HG02970 (cell line): ENCODE measurements at regions not wholly inside any gene's neighbourhood (a gene's known extent, or its start where the extent isn't known, plus 50 kb on each side); places are given as distances from the start of the nearest gene placed in this dataset.

Experiments
- ATAC-seq: cut with Tn5 transposase; IDR thresholded peaks from one replicate; pipeline ENCODE4 v1.9.1; 2021; ENCODE audit warnings: mild to moderate bottlenecking, moderate library complexity, moderate number of reproducible peaks; ENCODE audit not compliant: unreplicated experiment, low FRiP score

DNA sequence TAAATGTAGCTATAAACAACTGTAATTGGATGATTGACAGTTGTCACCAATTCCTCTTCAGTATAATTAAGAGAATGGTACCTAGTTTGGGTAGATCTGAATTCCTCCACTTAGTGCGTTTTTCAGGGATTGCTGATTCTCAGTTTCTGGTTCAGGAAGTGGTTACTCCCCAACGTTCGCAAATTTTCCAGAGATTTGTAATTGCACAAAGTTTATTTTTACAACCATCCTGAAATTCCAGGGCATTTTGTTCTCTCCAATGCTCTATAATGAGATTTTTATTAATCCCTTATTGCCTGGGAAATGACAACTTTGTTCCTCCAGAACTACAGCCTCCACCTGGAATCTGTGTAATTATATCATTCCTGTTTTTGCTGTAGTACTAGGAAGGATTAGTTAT, 710.6 kb upstream of the ZEB2 start:
- ATAC-seq = no peak

DNA sequence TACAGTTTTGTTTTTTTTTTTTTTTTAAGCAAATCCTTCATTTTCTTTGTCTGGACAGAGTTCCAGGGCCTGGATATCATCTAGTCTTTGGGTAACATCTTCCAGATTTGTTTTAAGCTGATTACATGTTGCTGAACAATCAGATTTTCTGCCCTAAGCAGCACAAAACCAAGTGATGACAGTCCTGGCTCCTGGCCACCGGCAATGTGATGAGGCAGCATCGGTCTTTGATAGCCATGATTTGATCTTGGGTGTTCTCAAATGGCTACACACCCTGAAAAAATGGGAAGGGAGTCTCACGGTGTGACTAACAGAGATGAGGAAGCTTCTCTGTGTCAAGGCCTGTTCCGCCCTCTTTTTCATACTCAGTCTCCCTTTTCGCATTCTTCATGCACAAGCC, 708.6 kb upstream of the ZEB2 start:
- no peak for ATAC-seq

DNA sequence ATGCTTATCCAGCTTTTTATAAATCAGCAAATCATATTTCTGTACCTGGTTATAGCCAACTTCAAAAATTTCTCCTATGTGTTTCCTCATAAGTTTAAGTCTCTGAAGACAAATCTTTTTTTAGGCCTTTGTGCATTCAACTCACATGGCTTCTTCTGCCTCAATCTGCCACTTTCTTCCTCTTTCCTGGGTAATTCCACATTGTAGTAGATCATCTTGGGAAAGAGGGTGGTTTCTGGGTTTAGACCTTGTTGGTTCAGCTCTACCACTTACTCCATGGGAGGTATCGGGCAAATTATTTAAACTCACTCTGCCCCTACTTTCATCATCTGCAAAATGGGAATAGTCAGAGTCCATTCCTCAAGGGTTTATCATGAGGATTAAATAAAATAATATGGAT, 707.0 kb upstream of the ZEB2 start:
- no peak for ATAC-seq

DNA sequence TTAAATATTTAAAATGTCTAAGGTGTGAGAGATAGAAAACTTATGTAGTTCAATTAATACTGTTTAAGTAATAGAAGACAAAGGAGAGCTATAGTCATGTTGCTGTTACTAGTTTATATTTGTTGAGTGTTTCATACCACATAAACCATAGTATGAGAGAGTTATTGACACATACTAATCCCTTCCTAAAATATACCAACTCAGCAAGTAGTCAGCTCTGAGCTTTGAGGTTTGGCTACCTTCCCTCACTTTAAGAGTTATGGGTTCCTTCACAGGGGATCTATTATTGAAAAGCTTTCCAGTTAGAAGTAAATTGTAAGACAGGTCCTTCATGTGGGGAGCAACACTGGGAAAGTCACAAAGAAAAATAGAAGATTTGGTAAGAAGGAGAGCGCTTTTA, 701.6 kb upstream of the ZEB2 start:
- ATAC-seq = no peak

DNA sequence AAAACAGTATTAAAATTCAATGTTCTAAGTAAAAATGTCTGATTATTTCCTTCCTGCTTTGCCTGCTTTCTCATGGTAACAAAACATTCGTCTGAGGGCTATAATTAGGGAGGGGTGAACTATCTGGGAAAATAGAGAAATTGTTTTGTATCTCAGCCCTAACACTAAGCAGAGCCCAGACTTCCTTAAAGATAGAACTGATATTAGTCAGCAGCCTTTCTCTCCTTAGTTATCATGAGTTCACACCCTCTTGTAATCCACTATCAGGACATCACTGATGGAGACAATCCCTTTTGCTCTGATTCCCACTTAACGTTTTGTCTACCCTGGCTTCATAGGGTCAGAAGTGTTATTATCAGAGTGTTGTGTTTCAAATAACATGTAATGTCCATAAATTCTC, 701.1 kb upstream of the ZEB2 start:
- no peak for ATAC-seq

DNA sequence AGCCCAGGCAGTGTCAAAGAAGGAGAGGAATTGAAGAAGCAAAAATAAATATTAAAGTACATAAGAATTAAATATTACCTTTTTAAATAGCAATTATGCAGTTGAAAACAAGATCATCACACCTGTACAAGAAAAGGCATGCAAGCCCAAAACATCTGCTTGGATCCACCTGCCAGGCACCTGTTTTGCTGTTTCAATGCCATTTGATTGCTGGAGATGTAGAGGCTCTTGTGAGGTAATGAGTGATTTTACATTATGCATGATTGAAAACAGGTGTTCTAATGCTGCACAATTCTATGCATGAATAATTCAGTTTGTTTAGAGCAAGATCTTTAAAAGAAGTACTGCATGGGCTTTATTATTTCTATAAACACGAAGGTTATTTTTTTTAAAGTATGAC, 700.6 kb upstream of the ZEB2 start:
- ATAC-seq = no peak

DNA sequence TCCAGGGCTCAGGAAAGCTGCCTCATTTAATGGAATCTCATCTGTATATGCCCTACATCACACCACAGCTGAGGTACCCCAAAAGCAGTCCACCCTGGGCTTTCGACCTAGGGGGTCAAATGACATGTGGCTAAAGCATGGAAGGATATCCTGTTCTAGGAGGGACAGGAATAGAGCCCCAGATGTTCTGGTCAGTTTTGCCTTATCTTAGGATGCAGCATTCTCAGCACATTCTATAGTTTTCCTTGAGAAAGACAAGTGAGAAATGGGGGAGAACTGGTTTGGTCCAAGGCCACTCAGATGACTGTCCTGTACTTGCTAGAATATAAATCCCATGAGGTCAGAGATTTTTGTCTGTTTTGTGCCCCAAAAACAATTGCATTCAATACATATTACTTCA, 688.0 kb upstream of the ZEB2 start:
- ATAC-seq = no peak

DNA sequence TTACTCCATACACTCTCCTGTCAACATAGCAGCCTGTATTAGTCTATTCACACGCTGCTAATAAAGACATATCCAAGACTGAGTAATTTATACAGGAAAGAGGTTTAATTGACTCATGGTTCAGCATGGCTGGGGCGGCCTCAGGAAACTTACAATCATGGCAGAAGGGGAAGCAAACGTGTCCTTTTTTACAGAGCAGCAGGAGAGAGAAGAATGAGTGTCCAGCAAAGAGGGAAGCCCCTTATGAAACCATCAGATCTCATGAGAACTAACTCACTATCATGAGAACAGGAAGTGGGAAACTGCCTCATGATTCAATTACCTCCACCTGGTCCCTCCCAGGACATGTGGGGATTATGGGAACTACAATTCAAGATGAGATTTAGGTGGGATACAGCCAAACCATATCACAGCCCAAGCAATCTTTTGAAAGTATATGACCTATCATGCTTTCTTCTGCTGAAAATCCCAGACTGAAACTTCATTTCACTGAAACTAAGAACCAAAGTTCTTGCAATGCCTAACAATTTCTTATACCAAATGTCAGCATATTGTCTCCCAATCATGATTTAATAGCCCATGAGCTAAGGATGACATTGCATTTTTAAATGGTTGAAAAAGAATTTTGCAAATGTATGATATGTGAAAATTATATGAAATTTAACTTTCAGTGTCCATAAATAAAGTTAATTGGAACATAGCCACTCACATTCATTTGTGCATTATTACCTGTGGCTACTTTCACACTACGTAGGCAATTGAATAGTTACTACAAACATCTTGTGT, 686.8 kb upstream of the ZEB2 start:
- ATAC-seq = no peak

DNA sequence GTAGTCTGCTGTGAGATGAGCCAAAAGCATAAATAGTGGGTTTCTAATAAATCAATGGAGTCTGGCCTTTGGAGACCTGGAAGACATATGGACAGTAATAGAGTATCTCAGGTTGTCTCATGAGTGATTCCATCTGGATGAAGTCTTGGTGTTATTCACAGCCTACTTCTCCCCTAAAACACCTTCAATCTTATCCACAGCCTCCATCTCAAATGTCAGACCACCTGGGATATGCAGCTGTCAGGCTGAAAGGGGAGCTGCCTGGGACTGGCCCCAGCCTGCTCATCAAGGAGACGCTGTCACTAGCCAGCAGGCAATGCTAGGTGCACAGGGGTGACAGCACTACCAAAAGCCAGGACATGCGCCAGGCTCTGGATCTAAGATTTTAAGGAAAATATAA, 684.0 kb upstream of the ZEB2 start:
- no peak for ATAC-seq

DNA sequence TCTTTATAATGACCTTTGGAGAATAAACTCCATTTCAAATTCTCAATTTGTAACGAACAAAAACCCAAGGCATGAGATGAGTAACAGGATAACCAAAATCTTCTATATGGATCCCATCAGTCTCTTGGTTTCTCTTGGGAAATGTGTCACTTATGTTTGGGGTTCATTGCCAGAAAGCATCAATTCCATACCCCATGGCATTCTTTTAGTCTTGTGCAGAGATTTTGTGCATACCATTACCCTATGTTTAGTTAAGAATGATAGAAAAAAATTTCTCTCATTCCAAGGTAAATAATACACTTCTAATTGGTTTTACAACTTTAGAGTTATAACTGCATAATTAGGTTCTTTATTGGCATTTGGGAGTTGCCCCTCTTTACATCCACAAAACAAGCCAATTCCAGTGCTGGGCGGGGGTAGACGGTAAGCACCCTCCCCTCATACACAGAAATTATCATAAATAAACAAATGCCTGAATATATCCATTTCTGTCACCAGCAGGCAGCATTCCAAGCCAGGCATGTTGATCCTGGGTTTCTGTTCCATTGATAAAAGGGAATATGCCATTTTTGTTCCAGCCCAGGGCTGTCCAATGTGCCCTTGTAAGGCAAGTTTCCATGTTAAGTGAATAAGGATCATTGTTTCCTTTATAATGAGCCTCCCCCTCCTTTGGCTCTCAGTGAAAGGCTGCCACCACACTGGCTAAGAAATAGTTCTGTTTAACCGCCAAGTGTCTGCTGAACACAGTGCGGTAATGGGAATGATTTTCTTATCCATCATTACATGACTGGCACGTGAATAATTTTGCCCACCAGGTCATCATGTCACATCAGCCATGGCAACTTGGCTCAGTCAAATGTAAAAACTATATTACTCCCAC, 680.1 kb upstream of the ZEB2 start:
- no peak for ATAC-seq

DNA sequence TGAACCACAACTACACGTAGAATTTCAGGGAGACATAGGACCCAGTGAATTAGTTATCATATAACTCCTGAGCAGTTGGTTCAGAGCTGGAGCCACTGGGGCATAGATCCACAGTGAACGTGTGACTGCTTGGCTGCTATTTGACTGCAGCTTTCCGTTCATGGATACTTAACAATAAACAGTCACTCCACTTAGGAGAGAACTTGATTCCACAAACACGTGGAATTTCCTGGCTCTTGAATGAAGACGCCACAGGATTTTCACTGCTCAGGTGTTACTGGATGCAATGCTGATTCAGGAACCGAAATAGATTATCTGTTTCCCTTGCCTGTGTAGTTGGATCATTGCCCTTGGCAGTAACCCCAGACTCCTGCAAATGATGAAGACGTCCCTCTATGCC, 679.1 kb upstream of the ZEB2 start:
- no peak for ATAC-seq

DNA sequence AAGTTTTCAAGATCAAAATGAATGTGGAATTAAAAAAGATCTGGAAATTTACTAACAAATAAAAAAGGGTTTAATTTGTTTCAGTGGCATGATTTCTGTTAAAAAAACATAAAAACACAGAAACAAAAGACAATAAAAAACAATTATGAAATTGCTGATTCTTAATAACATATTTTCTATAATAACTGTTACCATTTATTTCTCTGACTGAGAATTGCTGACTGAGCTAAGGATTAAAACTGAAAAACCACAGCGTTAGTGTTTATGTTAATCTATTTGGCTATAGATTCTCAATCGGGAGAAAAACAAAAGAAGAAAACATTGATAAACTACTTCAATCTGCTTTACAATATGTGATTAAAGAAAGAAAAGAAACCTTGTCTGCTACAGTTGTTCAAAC, 678.6 kb upstream of the ZEB2 start:
- ATAC-seq = no peak

DNA sequence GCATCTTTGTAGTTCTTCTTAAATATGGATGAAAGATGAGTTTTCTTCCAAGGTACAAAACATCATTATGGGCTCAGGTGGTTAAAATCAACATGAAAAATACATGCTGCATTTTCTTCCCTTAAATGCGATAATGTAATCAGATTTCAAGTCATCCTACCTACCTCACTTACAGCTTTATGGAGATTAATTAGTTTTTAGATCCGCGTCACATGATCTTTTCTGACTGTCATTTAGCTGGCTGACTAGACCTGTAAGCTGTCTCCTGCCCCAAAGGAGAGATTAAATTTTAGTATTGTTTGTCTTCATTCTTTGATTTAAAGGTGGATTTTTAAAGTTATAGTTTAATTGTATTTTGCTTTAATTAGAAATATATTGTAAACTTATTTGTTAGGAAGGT, 678.0 kb upstream of the ZEB2 start:
- no peak for ATAC-seq

DNA sequence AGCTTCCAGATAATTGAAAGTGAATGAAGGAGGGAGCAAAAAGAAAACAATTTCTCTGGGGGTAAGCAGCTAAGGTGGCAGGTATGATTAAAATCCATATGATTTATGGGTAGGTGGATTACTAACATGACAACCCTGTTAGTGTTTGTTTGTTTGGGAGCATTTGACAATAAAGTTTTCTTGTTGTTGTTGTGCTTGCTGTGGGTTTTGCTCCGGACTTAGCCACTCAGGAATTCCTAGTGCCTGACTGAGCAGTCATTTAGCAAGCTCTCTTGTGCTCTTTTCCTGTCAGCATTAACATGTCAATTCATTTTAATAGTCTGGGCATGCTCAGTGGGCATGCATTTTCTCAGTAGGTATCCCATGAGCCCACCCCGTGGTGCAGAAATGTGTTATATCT, 674.8 kb upstream of the ZEB2 start:
- ATAC-seq = no peak

DNA sequence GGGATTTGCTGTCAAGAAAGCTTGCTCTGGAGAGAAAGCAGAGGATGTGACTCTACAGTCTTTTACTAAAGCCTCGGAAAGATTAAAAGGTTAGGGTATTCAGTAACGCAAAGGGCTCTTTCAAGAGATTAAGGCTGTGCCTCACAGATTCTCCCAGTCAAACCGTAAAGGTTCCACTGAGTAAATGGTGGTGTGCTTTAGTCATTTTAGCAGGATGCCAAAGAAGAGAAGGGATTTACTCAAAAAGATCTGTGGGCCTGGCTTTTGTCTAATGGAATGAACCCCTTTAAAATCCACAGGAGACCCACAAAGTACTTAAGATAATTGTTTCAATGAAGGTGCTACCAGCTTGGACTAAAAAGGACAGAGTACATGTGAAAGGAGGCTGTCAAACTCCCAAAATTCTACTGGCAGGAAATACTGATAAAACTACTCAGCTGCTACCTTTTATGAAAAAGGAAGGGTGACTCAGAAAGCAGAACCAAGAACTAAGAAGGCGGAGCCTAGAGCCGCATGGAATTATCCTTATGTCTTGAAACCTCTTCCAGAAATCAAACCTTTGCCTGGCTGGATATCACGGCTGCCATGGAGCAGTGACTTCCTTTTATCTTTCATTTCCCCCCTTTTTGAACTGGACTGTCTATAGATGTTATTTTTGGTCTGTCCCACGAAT, 670.2 kb upstream of the ZEB2 start:
- no peak for ATAC-seq

DNA sequence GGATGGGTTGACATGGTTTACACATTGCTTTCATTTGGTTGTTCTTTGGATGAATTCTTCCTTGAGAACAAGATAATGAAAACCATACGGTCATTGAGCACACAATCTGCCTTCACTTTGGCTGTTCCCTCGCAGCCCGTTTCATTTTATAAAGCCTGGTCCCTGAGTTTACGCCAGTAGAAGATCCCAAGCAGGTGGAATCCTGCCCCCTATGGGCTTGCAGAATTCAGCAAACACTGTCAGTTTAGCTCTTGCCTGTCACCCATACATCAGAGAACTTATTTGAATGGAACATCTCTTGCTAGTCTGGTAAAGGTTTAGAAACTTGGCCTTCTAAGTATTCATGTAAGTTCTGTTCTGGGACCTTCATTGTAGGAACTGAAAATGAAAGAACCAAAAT, 666.4 kb upstream of the ZEB2 start:
- no peak for ATAC-seq

DNA sequence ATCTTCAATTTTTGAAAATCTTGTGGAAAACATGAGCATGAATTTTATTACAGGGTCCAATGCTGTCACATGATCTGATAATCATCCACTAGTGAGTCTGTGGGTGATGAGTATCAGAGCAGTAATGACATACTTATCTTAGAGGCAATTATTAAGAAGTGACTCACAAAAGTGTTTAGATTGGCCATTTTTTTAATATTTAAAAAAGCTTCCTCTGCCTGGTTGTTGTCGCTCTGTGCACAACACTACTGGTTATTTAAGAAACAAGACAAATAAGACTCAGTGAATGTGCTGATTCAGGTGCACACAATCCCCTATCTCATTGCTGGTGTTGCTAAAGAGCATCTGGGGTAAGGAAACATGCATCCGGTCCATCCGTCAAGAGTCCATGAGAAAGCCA, 665.8 kb upstream of the ZEB2 start:
- ATAC-seq = no peak

DNA sequence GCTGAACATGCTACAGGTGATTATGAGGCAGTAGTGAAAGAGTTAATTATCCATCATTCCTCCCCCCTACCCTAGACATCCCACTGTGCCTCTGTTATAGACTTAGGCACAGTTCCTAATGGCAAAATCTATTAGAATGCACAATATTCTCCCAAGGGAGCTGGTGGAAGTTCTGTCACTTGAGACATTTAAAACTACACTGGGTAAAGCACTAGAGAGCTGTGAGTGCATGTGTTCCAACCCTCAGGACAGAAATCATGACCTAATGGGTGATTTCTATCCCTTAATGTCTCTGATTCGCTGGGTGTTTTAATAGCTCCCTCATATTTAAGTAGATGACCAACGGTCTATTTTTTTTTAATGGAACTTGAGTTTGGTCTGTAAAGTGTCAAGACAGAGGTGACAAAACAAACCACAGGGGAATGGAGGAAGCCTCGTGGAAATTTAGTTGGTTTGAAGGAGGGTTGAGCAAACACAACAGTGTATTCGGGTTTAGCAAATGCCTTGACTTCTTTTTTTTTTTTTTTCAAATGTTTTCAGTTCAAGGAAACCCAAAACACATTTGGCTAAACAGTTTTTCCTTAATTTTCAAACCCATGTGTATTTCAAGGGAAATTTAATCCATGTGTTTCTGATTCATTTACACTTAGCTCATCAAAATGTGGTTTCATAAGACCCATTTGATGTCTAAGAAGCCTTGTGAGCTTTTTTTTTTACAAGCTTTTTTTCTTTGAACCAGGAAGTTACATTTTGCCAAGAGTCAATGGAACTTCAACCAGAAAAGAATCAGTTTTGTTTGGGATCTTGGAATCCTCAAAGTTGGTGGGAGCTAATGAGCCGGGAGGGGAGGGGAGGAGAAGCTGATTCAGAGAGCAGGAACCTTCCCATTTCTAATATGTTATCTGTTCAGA, 665.1 kb upstream of the ZEB2 start:
- no peak for ATAC-seq

DNA sequence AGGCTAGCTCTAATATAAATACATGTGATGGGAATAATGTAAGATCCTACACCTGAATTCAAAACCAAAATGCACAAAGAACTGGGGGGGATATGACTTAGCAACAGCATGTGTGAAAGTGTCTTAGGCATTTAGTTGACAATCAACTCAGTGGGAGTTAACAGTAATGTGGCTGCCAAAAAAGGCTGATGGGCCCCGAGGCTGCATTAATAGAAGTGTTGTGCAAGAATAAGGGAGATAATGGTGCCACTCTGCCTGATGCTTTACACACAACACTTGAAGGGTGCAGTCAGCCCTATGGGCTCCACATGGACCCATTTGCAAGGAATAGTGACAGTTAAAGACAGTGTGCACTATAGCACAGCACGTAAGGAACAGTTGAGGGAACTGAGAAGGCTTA, 649.4 kb upstream of the ZEB2 start:
- no peak for ATAC-seq

DNA sequence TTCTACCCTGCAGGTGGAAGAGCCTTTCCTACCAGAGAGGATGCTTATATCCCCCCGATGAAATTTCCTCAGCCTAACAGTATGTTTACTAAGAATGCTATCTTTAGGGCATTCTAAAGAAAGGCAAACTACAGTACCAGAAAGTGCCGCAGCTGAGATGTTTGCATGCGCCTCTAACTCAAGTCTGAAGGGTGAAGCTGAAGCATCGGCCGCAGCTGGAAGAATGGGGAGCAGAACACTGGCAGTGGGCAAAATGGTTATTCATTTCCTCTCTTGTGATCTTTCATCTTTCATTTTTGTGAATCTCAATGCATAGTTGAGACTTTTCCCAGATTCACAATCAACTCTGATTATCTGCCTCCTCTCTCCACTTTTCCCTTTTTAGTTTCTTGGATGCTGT, 648.2 kb upstream of the ZEB2 start:
- ATAC-seq = no peak
